ENCODE measurements at regions not wholly inside any gene's neighbourhood (a gene's known extent, or its start where the extent isn't known, plus 50 kb on each side); places are given as distances from the start of the nearest gene placed in this dataset.

DNA sequence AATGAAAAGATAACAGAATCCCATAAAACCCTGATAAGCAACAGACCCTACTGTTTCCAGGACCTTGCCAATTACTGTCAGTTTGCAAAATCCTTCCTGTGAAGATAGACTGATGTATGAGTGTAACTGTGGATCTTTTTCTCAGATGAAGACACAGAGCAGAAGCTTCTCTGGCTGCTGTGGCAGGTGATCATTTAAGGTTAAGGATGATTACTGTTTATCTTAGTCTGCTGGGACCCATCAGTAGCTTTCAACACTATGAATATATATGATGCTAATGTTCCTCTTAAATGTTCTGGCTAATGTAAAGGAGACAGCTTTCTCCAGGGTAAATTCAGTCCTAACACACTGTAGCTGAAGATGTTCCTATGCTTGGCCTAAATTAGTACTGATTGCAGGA is 56.0 kb upstream of the CTTNBP2 start:
- no peak for DNase-seq

DNA sequence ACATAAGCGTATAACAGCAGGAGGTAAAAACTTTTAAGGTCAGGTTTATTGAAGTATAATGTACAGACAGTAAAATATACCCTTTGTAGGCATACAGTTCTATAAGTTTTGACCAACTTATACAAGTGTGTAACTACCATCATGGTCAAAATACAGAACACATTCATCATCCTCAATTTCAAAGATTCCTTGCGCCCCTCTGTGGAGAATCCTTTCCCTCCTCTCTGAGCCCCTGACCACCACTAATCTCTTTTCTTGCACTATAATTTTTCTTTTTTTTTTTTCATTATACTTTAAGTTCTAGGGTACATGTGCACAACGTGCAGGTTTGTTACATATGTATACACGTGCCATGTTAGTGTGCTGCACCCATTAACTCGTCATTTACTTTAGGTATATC is 58.1 kb upstream of the CTTNBP2 start:
- no peak for DNase-seq

DNA sequence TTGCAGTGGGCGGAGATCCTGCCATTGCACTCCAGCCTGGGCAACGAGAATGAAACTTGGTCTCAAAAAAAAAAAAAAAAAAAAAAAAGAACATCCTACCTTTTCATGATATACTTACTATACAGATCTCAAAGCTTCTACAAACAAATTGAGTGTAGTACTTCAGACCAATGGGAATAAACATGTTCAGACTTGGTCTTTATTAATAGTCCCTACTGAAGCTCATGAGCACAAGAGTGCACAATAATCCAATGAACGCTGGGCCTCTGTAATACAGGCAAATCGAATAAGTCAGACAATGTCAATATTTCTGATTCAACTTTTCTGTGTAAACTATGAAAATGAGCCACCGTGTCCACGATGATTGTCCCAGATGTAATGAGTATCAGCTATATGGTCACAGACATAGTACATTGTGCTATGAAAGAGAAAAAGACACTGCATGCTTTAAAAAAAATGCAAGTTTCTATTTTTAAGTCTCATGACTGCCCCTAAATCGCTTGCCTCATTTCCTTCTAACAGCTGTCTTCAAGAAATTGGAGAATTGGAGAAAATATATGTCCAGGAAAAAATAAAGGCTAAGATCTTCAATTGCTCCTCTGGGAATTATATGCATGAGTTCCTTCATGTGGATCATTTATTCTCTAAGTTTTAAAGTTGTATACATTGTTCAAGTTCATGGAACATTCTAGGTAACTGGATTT is 64.0 kb upstream of the CTTNBP2 start:
- DNase-seq, result no peak

DNA sequence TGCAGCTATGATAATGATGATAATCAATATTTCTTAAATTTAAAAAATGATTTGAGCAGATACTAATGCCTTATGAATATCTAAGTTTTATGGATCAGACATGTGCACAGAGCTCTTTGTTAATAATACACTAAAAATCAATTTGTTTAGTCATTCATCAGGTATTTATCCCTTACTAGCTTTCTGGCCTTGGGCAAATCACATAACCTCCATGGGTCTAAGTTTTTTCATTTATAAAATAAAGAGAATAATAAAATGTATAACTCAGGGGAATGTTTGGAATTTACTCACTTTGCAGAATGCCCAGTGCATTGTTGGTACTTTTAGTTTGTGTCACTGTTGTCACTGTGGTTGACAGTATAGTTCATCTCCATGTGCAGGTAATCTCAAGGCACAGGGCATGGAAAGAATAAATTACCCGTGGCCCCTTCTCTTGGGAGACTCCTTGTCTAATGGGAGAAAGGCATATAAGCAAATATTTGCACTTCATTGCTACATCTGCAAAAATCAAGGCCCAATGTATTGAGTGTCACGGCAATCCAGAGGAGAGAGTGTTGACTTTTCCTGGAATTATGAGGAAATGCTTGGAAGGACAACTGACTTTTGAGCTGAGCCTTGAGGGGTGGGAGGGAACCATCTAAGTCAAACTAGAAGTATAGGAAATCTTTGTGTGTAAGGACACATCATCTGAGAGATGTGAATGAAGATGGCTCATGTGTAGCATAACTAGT is 64.7 kb upstream of the CTTNBP2 start:
- DNase-seq, result no peak

DNA sequence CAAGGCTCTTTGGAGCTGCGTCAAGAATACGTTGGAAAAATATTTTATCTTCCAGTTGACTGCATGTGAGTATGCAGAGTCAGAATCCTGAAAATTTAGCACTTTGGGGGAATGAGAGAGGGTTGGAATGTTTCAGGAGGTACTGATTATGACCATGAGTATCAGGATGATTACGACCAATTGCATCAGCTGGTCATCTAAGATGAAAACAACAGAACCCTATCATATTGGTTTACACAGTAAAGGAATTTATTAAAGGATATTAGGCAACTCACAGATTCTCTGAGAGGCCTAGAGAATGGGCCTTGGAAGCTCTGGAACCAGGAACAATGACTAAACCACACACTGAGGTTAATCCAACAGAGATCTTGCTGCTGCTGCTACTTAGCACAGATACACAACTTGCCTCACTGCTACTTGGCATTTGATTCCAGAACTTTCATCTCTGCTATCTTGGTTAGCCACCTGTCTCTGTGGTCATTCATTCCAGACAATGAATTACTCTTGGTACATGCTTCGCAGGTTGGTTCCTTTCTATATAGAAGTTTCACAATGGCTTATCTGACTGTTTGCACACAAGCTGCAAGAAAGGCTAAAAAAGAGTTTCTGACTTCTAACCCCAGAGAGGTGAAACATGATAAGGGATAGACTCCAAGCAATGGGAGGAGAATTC is 68.0 kb upstream of the CTTNBP2 start:
- DNase-seq, result no peak

DNA sequence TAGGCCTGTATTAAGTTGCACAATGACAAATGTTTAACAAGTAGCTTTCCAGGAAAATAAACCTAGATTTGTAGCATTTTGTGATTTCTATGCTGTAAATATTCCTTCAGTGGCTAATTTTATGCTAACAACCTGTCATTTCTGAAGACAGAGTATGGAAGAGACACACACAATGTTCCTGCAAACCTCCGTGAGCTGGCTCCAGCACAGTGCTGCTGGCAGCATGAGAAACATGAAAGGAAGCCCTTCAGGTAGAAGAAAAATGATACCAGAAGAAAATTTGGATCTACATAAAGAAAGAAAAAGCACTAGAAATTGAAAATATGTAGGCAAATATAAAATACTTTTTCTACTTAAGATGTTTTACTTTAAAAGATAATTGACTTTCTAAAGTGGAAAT is 69.5 kb upstream of the CTTNBP2 start:
- no peak for DNase-seq

DNA sequence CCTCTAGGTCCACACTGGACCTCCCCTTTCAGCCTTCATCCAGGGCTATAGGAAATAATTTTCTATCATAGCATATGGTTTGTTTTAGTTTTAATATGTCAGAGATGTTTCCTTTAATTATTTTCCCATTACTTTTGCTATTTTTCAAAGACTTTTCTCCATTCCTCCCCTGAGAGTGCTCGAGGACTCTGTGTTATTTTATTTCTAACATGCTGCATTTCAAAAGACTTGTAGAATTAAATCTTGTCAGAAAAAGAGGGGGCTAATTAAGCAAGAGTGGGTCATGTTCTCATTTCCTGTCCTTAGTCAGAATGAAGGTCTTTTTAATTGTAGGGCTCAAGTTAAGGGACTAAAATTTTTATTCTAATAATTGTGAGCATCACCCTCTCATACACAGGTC is 71.6 kb upstream of the CTTNBP2 start:
- no peak for DNase-seq

DNA sequence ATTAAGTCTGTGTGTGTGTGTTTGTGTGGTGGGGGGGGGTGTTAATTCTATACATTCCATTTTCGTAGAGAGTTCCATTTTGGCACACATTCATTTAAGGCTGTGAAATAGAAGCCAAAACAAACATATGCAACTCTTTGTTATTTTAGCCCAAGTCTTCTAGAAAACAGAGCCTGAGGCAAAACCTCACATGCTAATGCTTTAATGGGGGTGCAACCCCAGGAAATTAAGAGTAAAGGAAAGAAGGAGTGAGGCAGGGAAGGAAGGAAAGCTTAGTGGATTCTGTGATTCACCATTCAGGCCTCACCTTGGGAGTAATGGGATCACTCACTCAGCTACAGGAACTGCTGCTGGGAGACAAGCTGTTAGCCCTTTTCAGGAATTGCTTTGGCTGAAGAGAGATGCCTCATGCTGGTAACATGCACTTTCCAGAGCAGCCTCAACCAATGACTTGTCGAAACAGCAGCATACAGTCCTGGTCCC is 73.0 kb upstream of the CTTNBP2 start:
- no peak for DNase-seq

DNA sequence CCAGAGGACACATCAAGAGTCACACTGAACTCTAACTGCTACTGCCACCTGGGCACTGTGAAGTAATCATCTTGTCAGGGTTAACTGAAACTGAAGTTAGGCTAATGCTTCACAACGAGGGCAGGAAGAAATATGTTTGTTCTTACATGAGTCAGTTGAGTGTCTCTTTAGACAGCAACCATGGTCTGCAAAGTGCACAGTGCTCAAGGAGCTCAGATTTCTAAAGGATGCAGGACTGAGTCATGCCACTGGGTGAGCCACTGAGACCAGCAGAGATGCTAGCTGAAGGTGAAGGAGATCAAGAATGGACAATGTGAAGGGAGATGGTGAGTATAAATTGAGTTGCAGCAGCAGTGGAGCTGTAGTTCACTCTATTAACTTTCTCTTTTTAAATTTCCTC is 76.0 kb upstream of the CTTNBP2 start:
- DNase-seq, result no peak

DNA sequence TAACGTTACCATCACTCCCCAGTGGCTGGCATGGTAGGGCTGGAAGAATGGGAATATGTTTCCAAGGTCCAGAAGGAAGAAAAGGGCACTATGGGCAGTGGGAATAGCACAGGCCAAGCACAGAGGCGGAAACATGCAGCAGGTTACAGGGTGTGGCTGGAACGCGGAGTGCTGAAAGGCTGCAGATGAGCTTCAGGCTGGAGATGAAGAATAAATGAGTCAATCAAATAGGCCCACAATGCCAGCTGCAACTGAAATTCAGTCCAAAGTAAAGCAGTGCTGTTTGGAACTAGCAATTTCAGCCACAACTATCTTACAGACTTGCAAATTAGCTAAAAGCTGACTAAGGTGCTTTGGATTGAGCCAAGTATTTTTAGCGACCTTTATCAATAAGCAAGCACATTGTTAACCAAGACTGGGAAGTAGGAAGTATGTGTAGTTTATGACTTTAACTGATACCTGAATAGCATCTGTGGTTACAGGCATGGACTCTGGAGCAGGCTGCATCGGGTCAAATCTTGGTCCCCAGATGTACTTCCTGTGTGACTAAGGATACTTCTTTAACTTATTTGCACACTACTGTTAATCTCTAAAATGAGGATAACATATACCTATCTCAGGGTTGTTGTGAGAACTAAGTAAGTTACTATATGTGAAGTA is 77.5 kb upstream of the CTTNBP2 start:
- DNase-seq, result no peak

DNA sequence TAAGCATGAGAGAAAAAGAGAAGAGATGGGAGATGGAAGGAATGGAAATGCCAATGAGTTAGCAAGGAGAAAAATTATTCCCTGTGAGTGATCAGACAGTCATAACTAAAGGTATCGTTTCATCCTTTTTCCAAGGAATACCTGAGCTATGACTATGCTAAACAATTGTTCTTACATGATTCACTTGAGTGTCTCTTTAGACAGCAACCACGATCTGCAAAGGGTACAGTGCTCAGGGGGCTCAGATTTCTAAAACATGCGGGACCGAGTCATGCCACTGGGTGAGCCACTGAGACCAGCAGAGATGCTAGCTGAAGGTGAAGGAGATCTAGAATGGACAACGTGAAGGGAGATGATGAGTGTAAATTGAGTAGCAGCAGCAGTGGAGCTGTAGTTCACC is 78.0 kb upstream of the CTTNBP2 start:
- no peak for DNase-seq

DNA sequence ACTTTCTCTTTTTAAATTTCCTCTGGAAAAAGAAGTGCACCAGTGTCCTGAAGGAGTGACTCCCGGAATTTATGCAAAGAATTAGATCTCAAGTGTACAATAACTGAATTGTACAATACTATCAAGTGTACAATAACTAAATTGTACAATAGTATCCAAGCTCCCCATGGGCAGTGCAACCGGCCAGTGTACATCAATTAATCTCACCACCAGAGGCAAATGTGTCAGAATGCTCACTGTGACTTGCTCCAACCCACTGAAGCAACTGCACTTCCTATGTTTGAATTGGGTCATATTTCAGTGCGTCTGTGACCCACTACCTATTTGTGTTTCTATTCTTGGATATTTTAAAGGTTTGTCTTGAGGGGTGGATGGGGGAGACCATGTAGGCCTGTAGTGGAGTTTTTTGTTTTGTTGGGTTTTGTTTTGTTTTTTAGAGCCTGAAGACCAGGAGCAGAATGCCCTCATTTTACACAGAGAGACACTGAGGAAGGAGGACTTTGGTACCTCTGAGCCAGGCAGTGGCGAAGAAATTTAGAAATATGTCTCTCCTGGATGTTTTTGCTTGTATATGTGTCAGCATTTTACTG is 78.5 kb upstream of the CTTNBP2 start:
- DNase-seq, result no peak

DNA sequence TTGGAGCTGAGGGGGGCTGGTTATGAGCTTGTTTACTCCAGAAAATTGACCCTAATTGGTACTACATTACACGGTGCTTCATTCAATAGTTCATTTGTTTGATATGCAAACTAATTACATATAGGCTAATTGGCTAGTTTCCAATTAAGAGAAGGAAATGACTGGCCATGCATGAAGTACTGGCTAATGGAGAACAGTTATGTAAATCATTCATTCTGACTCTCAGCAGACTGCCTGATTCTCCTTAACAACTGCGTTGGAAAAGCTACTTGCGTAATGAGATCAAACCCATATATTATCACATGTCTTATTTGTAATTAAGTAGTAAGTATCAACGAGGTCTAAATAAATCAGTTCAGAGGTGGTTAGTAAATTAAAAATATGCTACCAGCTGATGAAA is 81.8 kb upstream of the CTTNBP2 start:
- peak; percentile 73 for DNase-seq

DNA sequence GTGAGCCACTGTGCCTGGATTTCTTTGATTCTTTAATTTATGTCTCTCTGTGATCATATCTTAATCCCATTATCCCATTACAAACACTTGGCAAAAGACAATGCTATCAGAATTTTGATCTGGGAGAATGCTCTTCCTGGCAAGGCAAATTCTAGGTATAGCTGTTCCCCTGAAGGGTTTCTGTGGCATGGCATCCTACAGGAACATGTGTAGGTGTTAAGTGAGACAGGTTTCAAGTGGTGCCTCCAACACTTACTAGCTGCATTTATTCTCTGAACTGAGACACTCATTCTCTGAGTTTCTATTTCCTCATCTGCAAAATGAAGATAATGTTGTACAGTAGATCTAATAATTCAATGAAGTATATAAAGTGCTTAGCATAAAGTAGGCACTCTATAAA is 87.1 kb upstream of the CTTNBP2 start:
- no peak for DNase-seq

DNA sequence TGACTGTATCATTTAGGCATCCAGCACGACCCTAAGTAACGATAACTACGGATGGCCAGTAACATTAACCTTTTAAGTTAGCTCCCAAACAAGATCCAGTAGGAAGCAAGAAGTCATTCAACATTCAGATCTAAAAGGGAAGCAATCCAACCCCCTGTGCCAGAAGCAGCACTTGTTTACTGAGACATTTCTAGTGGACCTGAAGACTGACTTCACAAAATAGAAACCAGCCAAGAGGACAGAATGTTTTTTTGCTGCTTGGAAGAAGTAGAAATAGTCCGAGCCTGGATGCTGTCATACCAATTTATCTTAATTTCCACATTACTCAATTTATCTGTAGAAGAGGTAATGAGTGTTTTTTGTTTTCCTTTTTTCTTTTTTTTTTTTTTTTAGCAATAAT is 88.0 kb upstream of the CTTNBP2 start:
- no peak for DNase-seq

DNA sequence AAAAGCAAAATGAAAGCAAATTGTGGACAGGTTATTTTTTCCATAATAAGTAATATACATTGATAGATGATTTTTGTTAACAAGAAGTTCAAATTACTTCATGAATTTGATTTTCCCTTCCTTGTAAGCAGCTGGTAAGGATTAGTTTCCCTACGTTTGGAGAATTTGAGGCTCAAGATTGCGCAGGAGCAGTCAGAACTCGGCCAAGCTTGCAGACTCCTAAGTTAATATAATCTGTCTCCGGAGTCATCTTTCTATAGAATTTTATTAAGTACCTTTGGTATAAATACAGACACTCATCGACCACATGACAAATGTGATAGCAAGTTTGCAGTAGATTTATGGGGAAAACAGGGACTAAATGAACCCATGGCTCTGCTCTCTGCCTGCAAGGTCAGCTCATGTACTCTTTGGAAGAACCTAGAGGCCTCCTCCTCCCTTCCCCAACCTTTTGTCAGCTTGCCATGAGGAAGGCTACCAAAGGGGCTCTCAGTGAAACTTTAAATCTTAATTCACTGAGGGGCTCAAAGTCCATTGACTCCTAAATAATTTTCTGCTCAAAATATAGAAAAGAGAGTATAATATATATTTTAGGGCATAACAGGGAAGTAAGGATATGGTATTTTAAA is 89.2 kb upstream of the CTTNBP2 start:
- no peak for DNase-seq

DNA sequence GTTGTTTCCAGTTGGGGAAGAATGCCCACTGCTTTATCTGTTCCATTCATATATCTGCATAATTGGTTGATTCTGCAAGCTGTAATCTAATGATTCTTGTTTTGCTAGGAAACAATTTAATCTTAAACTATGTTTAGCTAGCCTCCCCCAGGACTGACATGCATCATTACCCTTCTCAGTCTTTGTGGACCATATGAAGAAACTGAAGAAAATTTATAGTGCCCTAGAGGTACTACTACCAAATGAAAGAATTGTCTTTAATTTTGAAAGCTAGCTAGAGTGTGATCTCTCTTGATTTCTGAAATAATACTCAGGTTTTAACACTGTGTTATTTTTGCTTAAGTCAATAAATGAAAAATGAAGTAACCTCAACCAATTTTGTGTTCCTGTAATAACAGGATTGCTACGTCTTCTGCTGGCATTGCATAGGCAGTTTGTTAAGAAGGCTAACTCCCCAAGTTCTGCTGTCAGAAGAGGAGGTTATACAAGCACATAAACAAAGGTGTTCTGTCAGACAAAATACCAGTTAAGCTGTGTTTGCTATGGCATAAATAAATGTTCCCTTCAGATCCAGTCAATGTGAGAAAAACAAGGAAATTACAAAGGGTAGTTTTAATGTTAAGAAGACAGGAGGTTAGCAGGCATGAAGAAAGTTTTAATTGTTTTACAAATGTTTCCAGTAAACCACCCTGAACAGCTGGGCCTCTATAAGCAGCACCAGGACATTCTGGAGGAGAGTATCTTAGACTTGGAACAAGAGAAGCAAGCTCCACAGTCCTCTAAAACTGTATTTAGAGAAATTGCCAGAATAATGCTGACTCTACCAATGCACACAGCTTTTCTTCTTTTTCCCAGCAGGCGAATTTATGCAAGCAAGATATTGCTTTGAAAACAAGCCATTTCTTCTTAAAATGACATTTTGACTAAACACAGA is 90.3 kb upstream of the CTTNBP2 start:
- DNase-seq, result no peak

DNA sequence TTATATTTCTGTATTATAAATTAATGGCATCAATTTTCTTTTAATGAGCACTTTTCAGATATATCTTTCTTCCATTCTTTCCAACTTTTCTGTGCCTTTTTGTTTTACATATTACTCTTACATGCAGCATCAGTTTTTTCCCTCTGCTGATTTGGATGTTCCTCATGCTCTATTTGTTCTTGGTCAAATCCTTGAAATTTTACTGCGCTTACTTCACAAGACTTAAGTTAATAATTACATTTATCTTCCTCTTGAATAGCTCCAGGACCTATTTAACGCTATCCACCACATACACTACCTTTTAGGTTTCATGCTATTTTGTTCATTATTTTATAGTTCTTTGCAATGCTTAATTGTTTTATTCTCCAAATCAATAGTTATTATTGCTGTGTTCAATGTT is 97.6 kb upstream of the CTTNBP2 start:
- no peak for DNase-seq

DNA sequence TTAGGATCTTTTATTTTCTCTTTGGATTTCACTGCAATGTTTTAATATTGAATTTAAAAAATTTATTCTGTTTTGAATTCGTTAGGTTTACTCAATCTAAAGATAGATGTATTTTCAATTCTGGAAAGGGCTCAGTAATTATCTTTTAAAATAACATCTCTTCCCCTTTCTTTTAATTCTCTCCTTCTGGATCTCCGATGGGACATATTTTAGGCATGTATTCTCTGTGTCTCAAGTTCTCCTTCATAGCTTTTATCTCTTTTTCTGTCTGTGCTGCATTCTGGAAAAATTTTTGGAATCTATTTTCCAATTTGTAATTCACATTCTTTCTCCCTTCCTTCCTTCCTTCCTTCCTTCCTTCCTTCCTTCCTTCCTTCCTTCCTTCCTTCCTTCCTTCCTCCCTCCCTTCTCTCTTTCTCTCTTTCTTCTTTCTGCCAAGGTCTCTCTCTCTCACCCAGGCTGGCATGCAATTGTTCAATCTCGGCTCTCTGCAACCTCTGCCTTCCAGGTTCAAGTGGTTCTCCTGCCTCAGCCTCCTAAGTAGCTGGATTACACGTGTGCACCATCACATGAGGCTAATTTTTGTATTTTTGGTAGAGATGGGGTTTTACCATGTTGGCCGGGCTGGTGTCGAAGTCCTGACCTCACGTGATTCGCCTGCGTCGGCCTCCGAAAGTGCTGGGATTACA is 98.5 kb upstream of the CTTNBP2 start:
- no peak for DNase-seq

DNA sequence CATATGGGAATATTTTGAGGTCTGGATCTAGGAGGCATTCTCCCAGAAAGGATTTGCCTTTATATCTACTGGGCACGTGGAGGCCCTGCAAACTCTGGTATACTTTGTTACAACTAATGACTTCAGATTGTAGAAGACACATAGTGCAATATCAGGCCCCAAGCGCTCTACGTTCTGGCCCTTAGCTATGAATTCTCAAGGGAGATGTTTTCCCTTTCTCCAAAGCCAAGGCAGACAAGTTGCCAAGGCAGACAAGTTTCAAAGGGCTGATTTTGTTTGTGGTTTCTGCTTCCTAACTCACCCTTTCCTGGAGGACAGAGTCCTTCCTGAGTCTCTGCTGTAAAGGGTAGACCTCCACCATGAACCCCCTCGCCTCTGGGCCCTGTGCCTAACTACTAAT is 99.4 kb upstream of the CTTNBP2 start:
- no peak for DNase-seq

DNA sequence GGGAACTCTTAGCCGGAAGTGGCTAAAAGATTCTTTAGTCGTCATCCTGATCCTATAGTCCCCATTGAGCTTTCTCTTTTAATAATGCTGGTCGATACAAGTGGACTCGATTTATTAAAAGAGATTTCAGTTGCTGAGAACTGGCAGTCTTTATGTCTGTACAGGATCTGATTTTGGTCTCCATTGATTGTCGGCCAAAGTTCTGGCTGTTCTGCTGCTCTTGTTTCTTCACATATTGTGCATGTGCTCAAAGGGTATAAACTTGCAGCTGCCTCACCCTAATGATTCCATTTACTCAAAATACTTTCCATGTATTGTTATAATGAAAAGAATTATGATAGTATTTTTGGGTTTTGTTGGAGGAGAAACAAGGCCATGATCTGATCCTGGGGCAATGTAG is 100.7 kb upstream of the CTTNBP2 start:
- DNase-seq, result no peak
